Mammary epithelial cell (primary cell): ENCODE measurements at regions not wholly inside any gene's neighbourhood (a gene's known extent, or its start where the extent isn't known, plus 50 kb on each side); places are given as distances from the start of the nearest gene placed in this dataset.

ENCODE experiments used
- EZH2 ChIP-seq: IDR thresholded peaks from 2 replicates; pipeline ENCODE4 v1.6.1; 2012; ENCODE audit warnings: low read length, inconsistent platforms, borderline replicate concordance
- TF ChIP-seq, protein P1 (sequence below), 2 donors: IDR thresholded peaks in 1 of 2; conservative IDR thresholded peaks in 1 of 2; 2 replicates each; pipeline ENCODE4 v1.5.1; 2011 to 2012; ENCODE audit warnings: inconsistent platforms in 2 of 2, low read length in 2 of 2, mild to moderate bottlenecking in 2 of 2, control low read depth in 1 of 2, low read depth in 1 of 2; ENCODE audit not compliant: insufficient read depth in 1 of 2; ENCODE audit errors: extremely low read depth in 1 of 2

GRCh38 chr13:82661126-82661525 is 1221.1 kb downstream of the SLITRK1 start:
- TF ChIP-seq, protein P1, sequence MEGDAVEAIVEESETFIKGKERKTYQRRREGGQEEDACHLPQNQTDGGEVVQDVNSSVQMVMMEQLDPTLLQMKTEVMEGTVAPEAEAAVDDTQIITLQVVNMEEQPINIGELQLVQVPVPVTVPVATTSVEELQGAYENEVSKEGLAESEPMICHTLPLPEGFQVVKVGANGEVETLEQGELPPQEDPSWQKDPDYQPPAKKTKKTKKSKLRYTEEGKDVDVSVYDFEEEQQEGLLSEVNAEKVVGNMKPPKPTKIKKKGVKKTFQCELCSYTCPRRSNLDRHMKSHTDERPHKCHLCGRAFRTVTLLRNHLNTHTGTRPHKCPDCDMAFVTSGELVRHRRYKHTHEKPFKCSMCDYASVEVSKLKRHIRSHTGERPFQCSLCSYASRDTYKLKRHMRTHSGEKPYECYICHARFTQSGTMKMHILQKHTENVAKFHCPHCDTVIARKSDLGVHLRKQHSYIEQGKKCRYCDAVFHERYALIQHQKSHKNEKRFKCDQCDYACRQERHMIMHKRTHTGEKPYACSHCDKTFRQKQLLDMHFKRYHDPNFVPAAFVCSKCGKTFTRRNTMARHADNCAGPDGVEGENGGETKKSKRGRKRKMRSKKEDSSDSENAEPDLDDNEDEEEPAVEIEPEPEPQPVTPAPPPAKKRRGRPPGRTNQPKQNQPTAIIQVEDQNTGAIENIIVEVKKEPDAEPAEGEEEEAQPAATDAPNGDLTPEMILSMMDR (conservative IDR thresholded peaks at IDR 0.05 in 1 of 2, IDR thresholded peaks at IDR 0.05 in 1 of 2; ENCODE audit: extremely low read depth in 1 of 2, insufficient read depth in 1 of 2, low read depth in 1 of 2, low read length in 2 of 2) = no peak
- TF ChIP-seq EZH2 = no peak
